HepG2 (cell line): ENCODE measurements at regions not wholly inside any gene's neighbourhood (a gene's known extent, or its start where the extent isn't known, plus 50 kb on each side); places are given as distances from the start of the nearest gene placed in this dataset.

ENCODE experiments used
- CEBPB ChIP-seq: IDR thresholded peaks from 2 replicates; pipeline ENCODE4 v1.6.1; 2011; ENCODE audit warnings: low read depth, low read length, improper control_type of control experiment, borderline replicate concordance
- CREBL2 ChIP-seq: sonication (generic); formaldehyde crosslinking; IDR thresholded peaks from 2 replicates; pipeline ENCODE4 v1.8.1; 2023; ENCODE audit warnings: missing genetic modification reagents, mild to moderate bottlenecking, borderline replicate concordance
- E2F5 ChIP-seq: sonication (generic); formaldehyde crosslinking; conservative IDR thresholded peaks from 2 replicates; pipeline ENCODE4 v1.4.0; 2020; ENCODE audit warnings: missing genetic modification reagents
- FOXK1 ChIP-seq: sonication (generic); formaldehyde crosslinking; IDR thresholded peaks from 2 replicates; pipeline ENCODE4 v1.4.0; 2020; ENCODE audit warnings: low read depth, missing genetic modification reagents, borderline replicate concordance
- FOXP4 ChIP-seq: sonication (generic); formaldehyde crosslinking; IDR thresholded peaks from 2 replicates; pipeline ENCODE4 v1.4.0; 2020; ENCODE audit warnings: missing genetic modification reagents
- HNRNPH1 ChIP-seq: fragments of 200-400 bp; formaldehyde crosslinking; optimal IDR thresholded peaks from 2 replicates; pipeline ENCODE3; 2017; ENCODE audit warnings: mild to moderate bottlenecking, low read depth, low read length
- IKZF1 ChIP-seq: fragments of 450-650 bp; IDR thresholded peaks from 2 replicates; pipeline ENCODE4 v1.7.1; 2016
- KDM5B ChIP-seq: sonication (generic); formaldehyde crosslinking; IDR thresholded peaks from 2 replicates; pipeline ENCODE4 v1.4.0; 2020; ENCODE audit warnings: missing genetic modification reagents, mild to moderate bottlenecking, borderline replicate concordance
- MAFK ChIP-seq, 2 experiments: IDR thresholded peaks in 1 of 2; conservative IDR thresholded peaks in 1 of 2; 2 replicates each; pipeline ENCODE4 v1.6.1; 2011; ENCODE audit warnings: improper control_type of control experiment in 2 of 2, low read length in 2 of 2
- MYC ChIP-seq: sonication (generic); formaldehyde crosslinking; IDR thresholded peaks from 2 replicates; pipeline ENCODE4 v1.9.0; 2021; ENCODE audit warnings: missing genetic modification reagents, borderline replicate concordance
- NAIF1 ChIP-seq: sonication (generic); formaldehyde crosslinking; IDR thresholded peaks from 2 replicates; pipeline ENCODE4 v1.5.0; 2020; ENCODE audit warnings: mild to moderate bottlenecking, missing genetic modification reagents, borderline replicate concordance
- NPAS2 ChIP-seq: sonication (generic); formaldehyde crosslinking; IDR thresholded peaks from 2 replicates; pipeline ENCODE4 v1.8.0; 2022; ENCODE audit warnings: mild to moderate bottlenecking, missing genetic modification reagents, borderline replicate concordance
- NR2F2 ChIP-seq: IDR thresholded peaks from 2 replicates; pipeline ENCODE4 v1.6.1; 2012; ENCODE audit warnings: low read depth, inconsistent platforms, borderline replicate concordance
- REPIN1 ChIP-seq: sonication (generic); formaldehyde crosslinking; IDR thresholded peaks from 2 replicates; pipeline ENCODE4 v1.8.0; 2022; ENCODE audit warnings: missing genetic modification reagents, low read depth, mild to moderate bottlenecking, borderline replicate concordance
- SALL1 ChIP-seq: sonication (generic); formaldehyde crosslinking; IDR thresholded peaks from 2 replicates; pipeline ENCODE4 v1.8.0; 2022; ENCODE audit warnings: mild to moderate bottlenecking, missing genetic modification reagents
- SMAD9 ChIP-seq: sonication (generic); formaldehyde crosslinking; IDR thresholded peaks from 2 replicates; pipeline ENCODE4 v1.5.1; 2020; ENCODE audit warnings: mild to moderate bottlenecking, missing genetic modification reagents
- SRF ChIP-seq: IDR thresholded peaks from 2 replicates; pipeline ENCODE4 v1.6.1; 2011; ENCODE audit warnings: mild to moderate bottlenecking, low read depth, low read length, moderate library complexity
- SSRP1 ChIP-seq: IDR thresholded peaks from 2 replicates; pipeline ENCODE4 v1.6.1; 2016; ENCODE audit warnings: control low read depth
- TP53 ChIP-seq: sonication (generic); formaldehyde crosslinking; conservative IDR thresholded peaks from 2 replicates; pipeline ENCODE4 v1.4.0; 2020; ENCODE audit warnings: missing genetic modification reagents
- ZBTB7A ChIP-seq: sonication (generic); formaldehyde crosslinking; IDR thresholded peaks from 2 replicates; pipeline ENCODE4 v1.8.0; 2022; ENCODE audit warnings: mild to moderate bottlenecking, missing genetic modification reagents
- ZFP1 ChIP-seq: IDR thresholded peaks from 2 replicates; pipeline ENCODE4 v1.6.1; 2016
- ZNF281 ChIP-seq: sonication (generic); formaldehyde crosslinking; IDR thresholded peaks from 2 replicates; pipeline ENCODE4 v1.4.0; 2020; ENCODE audit warnings: missing genetic modification reagents, borderline replicate concordance
- ZNF383 ChIP-seq: sonication (generic); formaldehyde crosslinking; IDR thresholded peaks from 2 replicates; pipeline ENCODE4 v1.4.0; 2020; ENCODE audit warnings: missing genetic modification reagents, mild to moderate bottlenecking, borderline replicate concordance
- ZNF468 ChIP-seq: sonication (generic); formaldehyde crosslinking; IDR thresholded peaks from 2 replicates; pipeline ENCODE4 v1.8.0; 2022; ENCODE audit warnings: mild to moderate bottlenecking, moderate library complexity, missing genetic modification reagents
- ZNF557 ChIP-seq: sonication (generic); formaldehyde crosslinking; IDR thresholded peaks from 2 replicates; pipeline ENCODE4 v1.4.0; 2020; ENCODE audit warnings: missing genetic modification reagents
- ZNF713 ChIP-seq: sonication (generic); formaldehyde crosslinking; IDR thresholded peaks from 2 replicates; pipeline ENCODE4 v1.4.0; 2020; ENCODE audit warnings: mild to moderate bottlenecking, missing genetic modification reagents
- ZNF777 ChIP-seq: sonication (generic); formaldehyde crosslinking; IDR thresholded peaks from 2 replicates; pipeline ENCODE4 v1.4.0; 2020; ENCODE audit warnings: missing genetic modification reagents
- ZZZ3 ChIP-seq: sonication (generic); formaldehyde crosslinking; IDR thresholded peaks from 2 replicates; pipeline ENCODE4 v1.4.0; 2020; ENCODE audit warnings: missing genetic modification reagents, mild to moderate bottlenecking, borderline replicate concordance

- no peak for TF ChIP-seq ZNF383 (CRISPR knock-in tag)
- no peak for TF ChIP-seq SMAD9
- TF ChIP-seq ZZZ3, result no peak
- no peak for TF ChIP-seq NR2F2
- no peak for TF ChIP-seq KDM5B (CRISPR knock-in tag)
- TF ChIP-seq FOXP4, result peak; percentile 47; the same call in 1 of the 2 replicates
- no peak for TF ChIP-seq NAIF1 (CRISPR knock-in tag)
- TF ChIP-seq MAFK (conservative IDR thresholded peaks at IDR 0.05 in 1 of 2, IDR thresholded peaks at IDR 0.05 in 1 of 2; ENCODE audit: low read length in 2 of 2), result no peak
- TF ChIP-seq REPIN1 (CRISPR knock-in tag), result no peak
- no peak for TF ChIP-seq IKZF1
- TF ChIP-seq ZFP1 (CRISPR knock-in tag), result no peak
- TF ChIP-seq SALL1 (CRISPR knock-in tag), result peak; percentile 41; the same call in 1 of the 2 replicates
- TF ChIP-seq FOXK1, result no peak
- no peak for TF ChIP-seq HNRNPH1
- TF ChIP-seq ZNF468 (CRISPR knock-in tag), result no peak
- TF ChIP-seq ZNF777 (CRISPR knock-in tag), result no peak
- TF ChIP-seq ZBTB7A, result no peak
- TF ChIP-seq TP53 (CRISPR knock-in tag), result no peak
- TF ChIP-seq MYC (CRISPR knock-in tag), result no peak
- TF ChIP-seq SRF, result no peak
- no peak for TF ChIP-seq NPAS2 (CRISPR knock-in tag)
- TF ChIP-seq ZNF281 (CRISPR knock-in tag), result no peak
- no peak for TF ChIP-seq CREBL2
- TF ChIP-seq CEBPB, result peak; percentile 84
- TF ChIP-seq ZNF557, result no peak
- no peak for TF ChIP-seq SSRP1
- TF ChIP-seq E2F5 (CRISPR knock-in tag), result no peak
- no peak for TF ChIP-seq ZNF713 (CRISPR knock-in tag)
Observed at GRCh38 chr2:186308347-186308746, 177.7 kb upstream of the ZC3H15 start (continued).
